ENCODE measurements at regions not wholly inside any gene's neighbourhood (a gene's known extent, or its start where the extent isn't known, plus 50 kb on each side); places are given as distances from the start of the nearest gene placed in this dataset.
"Not testable (repeated sequence)": the region's sequence is repeated elsewhere in the genome, so short reads cannot be mapped to it uniquely, and the experiment has no call there.

GRCh38 chr1:120592943-120593342, 130.8 kb upstream of the NBPF26 start:
- not testable (repeated sequence) for TF ChIP-seq RAD21 (IDR thresholded peaks at IDR 0.05; ENCODE audit: low read length); MAX (IDR thresholded peaks at IDR 0.05; ENCODE audit: low read depth); CTCF (IDR thresholded peaks at IDR 0.05); POLR2AphosphoS5 (IDR thresholded peaks at IDR 0.05; ENCODE audit: low read depth, low read length); TEAD4 (IDR thresholded peaks at IDR 0.05; ENCODE audit: borderline replicate concordance, insufficient read depth); USF1 (IDR thresholded peaks at IDR 0.05; ENCODE audit: borderline replicate concordance, low read depth); TAF1 (IDR thresholded peaks at IDR 0.05; ENCODE audit: borderline replicate concordance, low read depth, low read length); NFIC (IDR thresholded peaks at IDR 0.05; ENCODE audit: borderline replicate concordance); YY1 (IDR thresholded peaks at IDR 0.05; ENCODE audit: low read depth); PBX3 (IDR thresholded peaks at IDR 0.05)

All from SK-N-SH (cell line).